Esophagus muscularis mucosa (tissue), 4 donors: ENCODE measurements at regions not wholly inside any gene's neighbourhood (a gene's known extent, or its start where the extent isn't known, plus 50 kb on each side); places are given as distances from the start of the nearest gene placed in this dataset.

Source experiments
- DNase-seq: peaks from one replicate; pipeline ENCODE4 v3.0.0-alpha.2; 2017; ENCODE audit errors: extremely low spot score
- H3K27ac ChIP-seq, 4 donors: fragments of 200-600 bp; sonication (generic); replicated peaks in 1 of 4; 1 replicate in 3 of 4; 2 replicates in 1 of 4; pipeline ENCODE4 v1.5.1; 2016 to 2019; ENCODE audit warnings: mild to moderate bottlenecking in 1 of 4
- H3K27me3 ChIP-seq, 4 donors: fragments of 200-600 bp; sonication (generic); one replicate each; pipeline versions ENCODE4 v1.5.1 to v1.6.0; 2016 to 2019
- H3K36me3 ChIP-seq, 4 donors: fragments of 200-600 bp; sonication (generic); one replicate each; pipeline ENCODE4 v1.5.1; 2016 to 2019
- H3K4me1 ChIP-seq, 4 donors: fragments of 200-600 bp; sonication (generic); one replicate each; pipeline ENCODE4 v1.5.1; 2016 to 2019
- H3K4me3 ChIP-seq, 4 donors: fragments of 200-600 bp; sonication (generic); 1 replicate in 2 of 4; 2 replicates in 2 of 4; pipeline ENCODE4 v1.5.1; 2016 to 2019; ENCODE audit warnings: mild to moderate bottlenecking in 4 of 4, moderate library complexity in 1 of 4
- H3K9me3 ChIP-seq, 4 donors: fragments of 200-600 bp; sonication (generic); 1 replicate in 3 of 4; 2 replicates in 1 of 4; pipeline ENCODE4 v1.5.1; 2016 to 2019
- EP300 ChIP-seq: sonication (generic); formaldehyde crosslinking; IDR thresholded peaks from one replicate; pipeline ENCODE4 v1.6.1; 2017; ENCODE audit warnings: antibody characterized with exemption
- POLR2A ChIP-seq: fragments of 450-650 bp; IDR thresholded peaks from one replicate; pipeline ENCODE4 v1.6.1; 2017; ENCODE audit warnings: antibody characterized with exemption, moderate library complexity, mild to moderate bottlenecking, low read depth
- POLR2AphosphoS5 ChIP-seq, 2 donors: sonication (generic); formaldehyde crosslinking; IDR thresholded peaks; one replicate each; pipeline ENCODE4 v1.6.1; 2017; ENCODE audit warnings: antibody characterized with exemption in 2 of 2
- WGBS: methylation state at CpG from one replicate; pipeline ENCODE4 v1.1.5; 2018; 5-methylcytosine and 5-hydroxymethylcytosine counted together
- intact Hi-C: fragments of 100-400 bp; cut with DNase I; formaldehyde crosslinking; loops from one replicate; pipeline ENCODE4 v1.15.1; 2023
- TF ChIP-seq, protein P1 (sequence below), 3 experiments: fragments of 200-600 bp in 2 of 3; fragments of 450-650 bp in 1 of 3; sonication (generic) in 2 of 3; IDR thresholded peaks; one replicate each; pipeline ENCODE4 v1.5.1; 2017 to 2019; ENCODE audit warnings: antibody characterized with exemption in 3 of 3, mild to moderate bottlenecking in 2 of 3, moderate library complexity in 1 of 3

DNA sequence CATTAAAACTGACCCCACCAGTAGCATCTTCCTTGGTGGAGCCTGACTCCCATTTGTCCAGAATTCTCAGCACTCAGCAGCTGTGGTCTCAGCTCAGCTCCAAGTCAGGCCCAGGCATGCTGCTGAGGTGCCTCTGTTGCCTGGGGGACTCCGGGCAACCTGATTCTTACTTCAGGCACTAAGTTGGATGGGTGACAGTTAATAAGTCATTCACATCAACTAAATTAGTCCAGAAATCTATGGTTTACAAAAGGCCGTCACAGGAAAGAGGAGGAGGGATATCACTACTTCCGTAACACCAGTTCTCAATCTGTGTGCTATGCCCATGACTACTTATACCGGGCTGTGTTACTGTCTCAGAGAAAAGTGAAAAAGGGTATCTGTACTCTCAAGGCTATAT, 310.2 kb downstream of the SATB1 start:
- Histone ChIP-seq H3K4me3 (no peak overlapping the region), H3K27me3 (no peaks in the 10 kb centered on the region), H3K27ac (no peak overlapping the region), H3K9me3 (no peaks in the 10 kb centered on the region), H3K36me3 (no peaks in the 10 kb centered on the region), H3K4me1 (no peaks in the 10 kb centered on the region)
- no peak for TF ChIP-seq POLR2AphosphoS5 (IDR thresholded peaks at IDR 0.05)
- TF ChIP-seq EP300: no peak
- TF ChIP-seq, protein P1, sequence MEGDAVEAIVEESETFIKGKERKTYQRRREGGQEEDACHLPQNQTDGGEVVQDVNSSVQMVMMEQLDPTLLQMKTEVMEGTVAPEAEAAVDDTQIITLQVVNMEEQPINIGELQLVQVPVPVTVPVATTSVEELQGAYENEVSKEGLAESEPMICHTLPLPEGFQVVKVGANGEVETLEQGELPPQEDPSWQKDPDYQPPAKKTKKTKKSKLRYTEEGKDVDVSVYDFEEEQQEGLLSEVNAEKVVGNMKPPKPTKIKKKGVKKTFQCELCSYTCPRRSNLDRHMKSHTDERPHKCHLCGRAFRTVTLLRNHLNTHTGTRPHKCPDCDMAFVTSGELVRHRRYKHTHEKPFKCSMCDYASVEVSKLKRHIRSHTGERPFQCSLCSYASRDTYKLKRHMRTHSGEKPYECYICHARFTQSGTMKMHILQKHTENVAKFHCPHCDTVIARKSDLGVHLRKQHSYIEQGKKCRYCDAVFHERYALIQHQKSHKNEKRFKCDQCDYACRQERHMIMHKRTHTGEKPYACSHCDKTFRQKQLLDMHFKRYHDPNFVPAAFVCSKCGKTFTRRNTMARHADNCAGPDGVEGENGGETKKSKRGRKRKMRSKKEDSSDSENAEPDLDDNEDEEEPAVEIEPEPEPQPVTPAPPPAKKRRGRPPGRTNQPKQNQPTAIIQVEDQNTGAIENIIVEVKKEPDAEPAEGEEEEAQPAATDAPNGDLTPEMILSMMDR (IDR thresholded peaks at IDR 0.05): no peak
- TF ChIP-seq POLR2A: no peak
- DNase-seq: no peak
- intact Hi-C loops: no loop called here
- WGBS: 90% methylated on average over 4 of the region's 4 CpGs

DNA sequence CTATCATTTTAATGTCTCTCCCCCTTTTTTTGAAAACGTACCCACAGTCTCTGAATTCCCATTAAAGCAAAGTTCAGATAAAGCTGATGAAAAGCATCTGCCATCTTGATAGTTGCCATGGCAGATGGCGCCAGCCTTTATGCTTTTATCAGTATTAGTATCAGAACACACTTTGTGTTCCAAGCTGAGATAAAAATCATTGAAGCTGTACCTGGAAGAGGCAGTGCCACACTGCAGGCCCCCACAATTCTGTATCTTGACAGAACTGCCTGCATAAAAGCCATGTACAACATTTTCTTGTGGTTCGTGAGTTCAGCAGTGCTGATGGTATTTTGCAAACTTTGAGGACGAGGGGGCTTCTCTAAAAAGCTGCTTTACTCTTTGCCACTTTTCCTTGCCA, 311.7 kb downstream of the SATB1 start:
- DNase-seq: no peak
- Histone ChIP-seq H3K36me3 (no peaks in the 10 kb centered on the region), H3K9me3 (no peaks in the 10 kb centered on the region)

DNA sequence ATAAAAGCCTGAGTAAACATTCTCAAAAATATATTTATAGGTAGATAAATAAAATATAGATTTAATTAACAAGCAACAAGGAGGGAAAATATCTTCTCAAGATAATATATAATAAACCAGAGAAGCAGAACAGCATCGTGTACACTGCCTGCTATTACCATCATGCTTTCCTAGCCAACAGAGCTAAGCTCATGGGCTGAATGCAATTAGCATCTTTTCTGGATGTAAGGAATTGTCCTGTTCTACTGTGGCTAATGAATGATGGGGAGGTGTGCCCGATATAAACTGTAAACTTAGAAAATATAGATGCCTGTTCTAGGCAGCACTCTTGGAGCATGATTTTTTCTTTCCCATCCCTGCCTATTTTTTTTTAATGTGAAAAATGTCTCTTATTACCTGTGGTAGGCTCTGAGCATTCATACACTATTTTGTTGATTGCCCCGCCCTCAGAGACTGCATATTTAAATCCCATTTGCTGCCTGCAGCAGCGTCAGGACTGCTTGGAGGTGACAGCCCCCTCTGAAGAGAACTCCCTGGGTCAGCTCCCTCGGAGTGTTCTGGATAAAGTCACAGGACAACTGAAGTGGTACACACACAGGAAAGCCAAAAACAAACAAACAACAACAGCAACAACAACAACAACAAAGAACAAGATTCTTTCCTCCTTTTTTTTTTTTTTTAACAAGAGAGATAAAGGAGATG, 312.3 kb downstream of the SATB1 start:
- Histone ChIP-seq H3K9me3 (no peaks in the 10 kb centered on the region), H3K36me3 (no peaks in the 10 kb centered on the region), H3K27ac (no peak overlapping the region), H3K27me3 (no peaks in the 10 kb centered on the region), H3K4me1 (no peaks in the 10 kb centered on the region), H3K4me3 (no peak overlapping the region)
- no peak for TF ChIP-seq POLR2A
- TF ChIP-seq, protein P1 (IDR thresholded peaks at IDR 0.05): no peak
- no peak for TF ChIP-seq POLR2AphosphoS5 (IDR thresholded peaks at IDR 0.05)
- no peak for TF ChIP-seq EP300
- intact Hi-C loops: no loop called here
- DNase-seq: no peak
- 65% methylated on average over 5 of the region's 5 CpGs for WGBS

More for the DNA sequence above, 311.7 kb downstream of the SATB1 start:
- 75% methylated on average over 4 of the region's 4 CpGs for WGBS
- intact Hi-C loops: no loop called here
- Histone ChIP-seq H3K4me3 (no peak overlapping the region), H3K4me1 (no peaks in the 10 kb centered on the region), H3K27me3 (no peaks in the 10 kb centered on the region), H3K27ac (no peak overlapping the region)
- TF ChIP-seq EP300 (no peak), POLR2AphosphoS5 (IDR thresholded peaks at IDR 0.05) (no peak), POLR2A (no peak)
- TF ChIP-seq, protein P1 (IDR thresholded peaks at IDR 0.05): no peak

DNA sequence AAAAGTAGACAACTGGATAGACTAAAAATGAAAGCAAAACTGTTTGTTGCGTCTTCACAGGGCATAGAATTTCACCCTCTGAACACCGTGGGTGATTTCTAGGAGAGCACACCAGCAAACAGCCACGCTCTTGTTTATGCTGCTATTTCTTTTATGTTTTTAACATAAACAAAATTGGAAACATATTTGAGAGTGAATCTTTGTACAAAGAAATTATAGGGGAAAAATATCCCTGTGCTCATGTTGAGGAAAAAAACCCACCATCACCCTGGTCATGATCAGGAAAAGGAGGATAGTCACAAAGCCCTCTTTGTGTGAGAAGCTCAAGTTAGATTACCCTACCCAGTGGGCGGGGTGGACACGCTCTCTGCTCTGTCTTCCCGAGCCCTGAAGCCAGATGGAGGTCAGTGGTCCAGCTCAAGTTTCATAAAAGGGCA, 313.3 kb downstream of the SATB1 start:
- WGBS: 53% methylated on average over 6 of the region's 6 CpGs

More for the DNA sequence above, 313.3 kb downstream of the SATB1 start:
- Histone ChIP-seq H3K27me3 (no peaks in the 10 kb centered on the region), H3K4me3 (no peak overlapping the region), H3K27ac (no peak overlapping the region), H3K4me1 (no peaks in the 10 kb centered on the region), H3K9me3 (no peaks in the 10 kb centered on the region), H3K36me3 (no peaks in the 10 kb centered on the region)
- TF ChIP-seq EP300 (no peak), POLR2A (no peak), POLR2AphosphoS5 (IDR thresholded peaks at IDR 0.05) (no peak)
- TF ChIP-seq, protein P1 (IDR thresholded peaks at IDR 0.05): no peak
- intact Hi-C loops: no loop called here
- DNase-seq: no peak
